AG04449 (cell line): ENCODE measurements at regions not wholly inside any gene's neighbourhood (a gene's known extent, or its start where the extent isn't known, plus 50 kb on each side); places are given as distances from the start of the nearest gene placed in this dataset.

Source experiments
- CTCF ChIA-PET: fragments of 350-600 bp; formaldehyde crosslinking; extraction: SDS; loops from one replicate; lab custom pipeline; 2021; ENCODE audit warnings: antibody characterized with exemption; lab: Yijun Ruan, JAX
- POLR2A ChIA-PET: fragments of 400-600, 350-600 bp; formaldehyde crosslinking; extraction: SDS; loops from one replicate; lab custom pipeline; 2020; ENCODE audit warnings: antibody characterized with exemption, inconsistent platforms; lab: Yijun Ruan, JAX
- DNase-seq: peaks from one replicate; pipeline ENCODE4 v3.0.0-alpha.2; 2010; ENCODE audit warnings: low read depth, low spot score
- H3K4me3 ChIP-seq: 2 replicates; pipeline ENCODE4 v1.5.1; 2011; ENCODE audit warnings: low read depth, mild to moderate bottlenecking, control low read depth, low read length
- TF ChIP-seq, protein P1 (sequence below): IDR thresholded peaks from one replicate; pipeline ENCODE4 v1.5.1; 2011; ENCODE audit warnings: mild to moderate bottlenecking, moderate library complexity, low read length, control low read depth, inconsistent platforms; ENCODE audit not compliant: insufficient read depth; ENCODE audit errors: missing control alignments

DNA sequence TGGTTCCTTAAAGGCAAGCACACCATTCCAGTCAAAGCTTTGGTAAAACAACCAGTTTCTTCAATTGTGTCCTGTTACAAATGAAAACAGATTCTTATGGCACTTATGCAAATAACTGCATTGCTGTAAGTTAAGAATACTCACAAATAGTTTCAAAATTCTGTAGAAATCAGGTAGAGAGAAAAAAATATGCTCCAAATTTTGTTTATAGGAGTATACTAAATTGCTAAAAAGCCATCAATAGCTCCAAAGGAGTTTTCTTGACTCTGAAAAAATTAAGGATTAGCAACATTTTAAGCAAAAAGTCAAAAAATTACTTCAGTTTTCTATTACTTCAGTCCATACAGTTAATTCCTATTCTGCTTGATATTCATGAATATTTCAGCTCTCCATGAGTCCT lies 51.3 kb upstream of the KAT6B start:
- CTCF ChIA-PET = no interaction called here
- POLR2A ChIA-PET = no interaction called here
- H3K4me3 ChIP-seq = no peak overlapping the region
- DNase-seq = no peak
- TF ChIP-seq, protein P1, sequence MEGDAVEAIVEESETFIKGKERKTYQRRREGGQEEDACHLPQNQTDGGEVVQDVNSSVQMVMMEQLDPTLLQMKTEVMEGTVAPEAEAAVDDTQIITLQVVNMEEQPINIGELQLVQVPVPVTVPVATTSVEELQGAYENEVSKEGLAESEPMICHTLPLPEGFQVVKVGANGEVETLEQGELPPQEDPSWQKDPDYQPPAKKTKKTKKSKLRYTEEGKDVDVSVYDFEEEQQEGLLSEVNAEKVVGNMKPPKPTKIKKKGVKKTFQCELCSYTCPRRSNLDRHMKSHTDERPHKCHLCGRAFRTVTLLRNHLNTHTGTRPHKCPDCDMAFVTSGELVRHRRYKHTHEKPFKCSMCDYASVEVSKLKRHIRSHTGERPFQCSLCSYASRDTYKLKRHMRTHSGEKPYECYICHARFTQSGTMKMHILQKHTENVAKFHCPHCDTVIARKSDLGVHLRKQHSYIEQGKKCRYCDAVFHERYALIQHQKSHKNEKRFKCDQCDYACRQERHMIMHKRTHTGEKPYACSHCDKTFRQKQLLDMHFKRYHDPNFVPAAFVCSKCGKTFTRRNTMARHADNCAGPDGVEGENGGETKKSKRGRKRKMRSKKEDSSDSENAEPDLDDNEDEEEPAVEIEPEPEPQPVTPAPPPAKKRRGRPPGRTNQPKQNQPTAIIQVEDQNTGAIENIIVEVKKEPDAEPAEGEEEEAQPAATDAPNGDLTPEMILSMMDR = no peak
